Esophagus muscularis mucosa (tissue), 3 donors: ENCODE measurements at regions not wholly inside any gene's neighbourhood (a gene's known extent, or its start where the extent isn't known, plus 50 kb on each side); places are given as distances from the start of the nearest gene placed in this dataset.

Experiments
- CTCF ChIP-seq, 3 experiments: fragments of 200-600 bp in 2 of 3; fragments of 450-650 bp in 1 of 3; sonication (generic) in 2 of 3; IDR thresholded peaks; one replicate each; pipeline ENCODE4 v1.5.1; 2017 to 2019; ENCODE audit warnings: antibody characterized with exemption in 3 of 3, mild to moderate bottlenecking in 2 of 3, moderate library complexity in 1 of 3
- POLR2A ChIP-seq: fragments of 450-650 bp; IDR thresholded peaks from one replicate; pipeline ENCODE4 v1.6.1; 2017; ENCODE audit warnings: antibody characterized with exemption, moderate library complexity, mild to moderate bottlenecking, low read depth
- POLR2AphosphoS5 ChIP-seq, 2 donors: sonication (generic); formaldehyde crosslinking; IDR thresholded peaks; one replicate each; pipeline ENCODE4 v1.6.1; 2017; ENCODE audit warnings: antibody characterized with exemption in 2 of 2

- TF ChIP-seq CTCF (IDR thresholded peaks at IDR 0.05) = peak in 1 of 3 experiments; percentile 39
- no peak for TF ChIP-seq POLR2A
- TF ChIP-seq POLR2AphosphoS5 (IDR thresholded peaks at IDR 0.05) = no peak
Measured at GRCh38 chr2:223674998-223675609, 72.9 kb upstream of the SCG2 start.
